GM13976 (cell line): ENCODE measurements at regions not wholly inside any gene's neighbourhood (a gene's known extent, or its start where the extent isn't known, plus 50 kb on each side); places are given as distances from the start of the nearest gene placed in this dataset.

Source experiments
- DNase-seq: peaks from one replicate; pipeline ENCODE4 v3.0.0; 2012; ENCODE audit warnings: low spot score
- CTCF ChIP-seq: IDR thresholded peaks from 2 replicates; pipeline ENCODE4 v1.5.1; 2012; ENCODE audit warnings: borderline replicate concordance, mild to moderate bottlenecking; ENCODE audit not compliant: insufficient read depth; ENCODE audit errors: extremely low read depth, missing control alignments, control extremely low read depth
- in situ Hi-C: fragments of 300-500 bp; cut with MboI; formaldehyde crosslinking; loops from one replicate; pipeline ENCODE4 v1.12.0; 2022; ENCODE audit warnings: low sequenced_read_pairs, mixed read lengths, inconsistent platforms; ENCODE audit not compliant: unreplicated experiment

GRCh38 chr9:22308177-22308576 is 138.4 kb upstream of the DMRTA1 start:
- DNase-seq, result no peak
- in situ Hi-C loops, result no loop called here
- TF ChIP-seq CTCF, result no peak

GRCh38 chr9:22316645-22317044 is 130.0 kb upstream of the DMRTA1 start:
- no peak for DNase-seq
- TF ChIP-seq CTCF, result no peak
- in situ Hi-C loops, result no loop called here

- no peak for DNase-seq
- no peak for TF ChIP-seq CTCF
- in situ Hi-C loops, result no loop called here
These were observed 115.1 kb upstream of the DMRTA1 start for GRCh38 chr9:22331533-22331932.

GRCh38 chr9:22332202-22332601 is 114.4 kb upstream of the DMRTA1 start:
- in situ Hi-C loops, result no loop called here
- TF ChIP-seq CTCF, result no peak
- DNase-seq, result no peak

GRCh38 chr9:22337261-22337660 is 109.4 kb upstream of the DMRTA1 start:
- TF ChIP-seq CTCF, result no peak
- no peak for DNase-seq
- in situ Hi-C loops, result no loop called here

- DNase-seq, result no peak
- no peak for TF ChIP-seq CTCF
- in situ Hi-C loops, result no loop called here
These were observed 104.0 kb upstream of the DMRTA1 start for GRCh38 chr9:22342491-22343217.
